ENCODE measurements at regions not wholly inside any gene's neighbourhood (a gene's known extent, or its start where the extent isn't known, plus 50 kb on each side); places are given as distances from the start of the nearest gene placed in this dataset.

- DNase-seq (ENCODE audit: low spot score): no peak
These were observed 1023.6 kb upstream of the RAG2 start for GRCh38 chr11:37621662-37622061.

GRCh38 chr11:37616291-37616690 is 1018.3 kb upstream of the RAG2 start:
- DNase-seq (ENCODE audit: low spot score): no peak

GRCh38 chr11:37613031-37613430 is 1015.0 kb upstream of the RAG2 start:
- DNase-seq (ENCODE audit: low spot score): no peak

GRCh38 chr11:37612146-37612545 is 1014.1 kb upstream of the RAG2 start:
- no peak for DNase-seq (ENCODE audit: low spot score)

GRCh38 chr11:37605229-37605628 is 1007.2 kb upstream of the RAG2 start:
- no peak for DNase-seq (ENCODE audit: low spot score)

- DNase-seq (ENCODE audit: low spot score): no peak
These were observed 1000.3 kb upstream of the RAG2 start for GRCh38 chr11:37598381-37598780.

GRCh38 chr11:37597776-37598175 is 999.7 kb upstream of the RAG2 start:
- DNase-seq (ENCODE audit: low spot score): no peak

GRCh38 chr11:37595845-37596244 is 997.8 kb upstream of the RAG2 start:
- no peak for DNase-seq (ENCODE audit: low spot score)

GRCh38 chr11:37574361-37574760 is 976.3 kb upstream of the RAG2 start:
- no peak for DNase-seq (ENCODE audit: low spot score)

- no peak for DNase-seq (ENCODE audit: low spot score)
These were observed 974.6 kb upstream of the RAG2 start for GRCh38 chr11:37572491-37573171.

- no peak for DNase-seq (ENCODE audit: low spot score)
These were observed 973.2 kb upstream of the RAG2 start for GRCh38 chr11:37571246-37571645.

GRCh38 chr11:37560991-37561390 is 963.0 kb upstream of the RAG2 start:
- DNase-seq (ENCODE audit: low spot score): no peak

GRCh38 chr11:37560346-37560745 is 962.3 kb upstream of the RAG2 start:
- no peak for DNase-seq (ENCODE audit: low spot score)

GRCh38 chr11:37558619-37559210 is 960.7 kb upstream of the RAG2 start:
- DNase-seq (ENCODE audit: low spot score): no peak

GRCh38 chr11:37557990-37558389 is 960.0 kb upstream of the RAG2 start:
- DNase-seq (ENCODE audit: low spot score): no peak

GRCh38 chr11:37552284-37552683 is 954.2 kb upstream of the RAG2 start:
- DNase-seq (ENCODE audit: low spot score): no peak

GRCh38 chr11:37544491-37544890 is 946.5 kb upstream of the RAG2 start:
- no peak for DNase-seq (ENCODE audit: low spot score)

- no peak for DNase-seq (ENCODE audit: low spot score)
These were observed 935.8 kb upstream of the RAG2 start for GRCh38 chr11:37533830-37534229.

GRCh38 chr11:37533087-37533486 is 935.1 kb upstream of the RAG2 start:
- no peak for DNase-seq (ENCODE audit: low spot score)

- no peak for DNase-seq (ENCODE audit: low spot score)
These were observed 934.2 kb upstream of the RAG2 start for GRCh38 chr11:37532271-37532670.

GRCh38 chr11:37527545-37527944 is 929.5 kb upstream of the RAG2 start:
- DNase-seq (ENCODE audit: low spot score): no peak

- no peak for DNase-seq (ENCODE audit: low spot score)
These were observed 927.3 kb upstream of the RAG2 start for GRCh38 chr11:37525336-37525735.

- no peak for DNase-seq (ENCODE audit: low spot score)
These were observed 921.7 kb upstream of the RAG2 start for GRCh38 chr11:37519781-37520180.

- no peak for DNase-seq (ENCODE audit: low spot score)
These were observed 914.2 kb upstream of the RAG2 start for GRCh38 chr11:37512156-37512780.

Data from globus pallidus (tissue), 1 donor.